GM23338 (cell line): ENCODE measurements at regions not wholly inside any gene's neighbourhood (a gene's known extent, or its start where the extent isn't known, plus 50 kb on each side); places are given as distances from the start of the nearest gene placed in this dataset.

Source experiments
- ATAC-seq: fragments of 200-7000 bp; cut with Tn5 transposase; 3 replicates; pipeline ENCODE4 v1.9.1; 2020
- DNase-seq: peaks from one replicate; pipeline ENCODE4 v3.0.0-alpha.2; 2015; ENCODE audit warnings: low spot score
- H2AFZ ChIP-seq: fragments of 200-600 bp; sonication (generic); 2 replicates; pipeline ENCODE4 v1.8.0; 2016; ENCODE audit warnings: antibody characterized with exemption, mild to moderate bottlenecking, moderate library complexity
- H3F3A ChIP-seq: fragments of 200-600 bp; sonication (generic); replicated peaks from 2 replicates; pipeline ENCODE4 v1.8.0; 2017; ENCODE audit warnings: antibody characterized with exemption, mixed run types, low read depth
- H3K27ac ChIP-seq: fragments of 200-600 bp; sonication (generic); 2 replicates; pipeline ENCODE4 v1.6.1; 2016; ENCODE audit warnings: low read depth
- H3K27me3 ChIP-seq: fragments of 200-600 bp; sonication (generic); 2 replicates; pipeline ENCODE4 v1.8.0; 2016; ENCODE audit warnings: mild to moderate bottlenecking, mixed run types, moderate library complexity; ENCODE audit not compliant: insufficient read depth
- H3K36me3 ChIP-seq: fragments of 200-600 bp; sonication (generic); 2 replicates; pipeline ENCODE4 v1.8.0; 2016; ENCODE audit warnings: mild to moderate bottlenecking; ENCODE audit not compliant: insufficient read depth
- H3K4me1 ChIP-seq: fragments of 200-600 bp; sonication (generic); 2 replicates; pipeline ENCODE4 v1.8.0; 2016; ENCODE audit warnings: mild to moderate bottlenecking, moderate library complexity; ENCODE audit not compliant: insufficient read depth
- H3K4me2 ChIP-seq: fragments of 200-600 bp; sonication (generic); 2 replicates; pipeline ENCODE4 v1.7.1; 2017; ENCODE audit warnings: mixed run types
- H3K4me3 ChIP-seq: fragments of 200-600 bp; sonication (generic); 2 replicates; pipeline ENCODE4 v1.6.1; 2016; ENCODE audit warnings: mixed run types
- H3K79me2 ChIP-seq: fragments of 200-600 bp; sonication (generic); replicated peaks from 2 replicates; pipeline ENCODE4 v1.8.0; 2017; ENCODE audit warnings: mild to moderate bottlenecking; ENCODE audit not compliant: insufficient read depth
- H3K9me2 ChIP-seq: fragments of 200-600 bp; sonication (generic); 2 replicates; pipeline ENCODE4 v1.8.0; 2017; ENCODE audit not compliant: insufficient read depth
- H4K20me1 ChIP-seq: fragments of 200-600 bp; sonication (generic); replicated peaks from 2 replicates; pipeline ENCODE4 v1.8.0; 2017; ENCODE audit warnings: mild to moderate bottlenecking; ENCODE audit not compliant: insufficient read depth
- H3K27ac Mint-ChIP-seq: 2 replicates; pipeline ENCODE4 v1.8.0; 2020; ENCODE audit warnings: inconsistent platforms, mild to moderate bottlenecking, moderate library complexity, mixed read lengths
- H3K27me3 Mint-ChIP-seq: 3 replicates; pipeline ENCODE4 v1.8.0; 2022; ENCODE audit warnings: low read depth, mild to moderate bottlenecking, moderate library complexity, mixed read lengths, inconsistent platforms; ENCODE audit not compliant: insufficient read depth, poor library complexity
- H3K36me3 Mint-ChIP-seq: 3 replicates; pipeline ENCODE4 v1.8.0; 2021; ENCODE audit warnings: low read depth, mild to moderate bottlenecking, inconsistent platforms, moderate library complexity, mixed read lengths
- H3K4me1 Mint-ChIP-seq: 3 replicates; pipeline ENCODE4 v1.8.0; 2020; ENCODE audit warnings: mild to moderate bottlenecking, inconsistent platforms, mixed read lengths
- H3K4me3 Mint-ChIP-seq: 3 replicates; pipeline ENCODE4 v1.8.0; 2021; ENCODE audit warnings: moderate library complexity, mild to moderate bottlenecking, inconsistent platforms, mixed read lengths
- H3K9me3 Mint-ChIP-seq: 3 replicates; pipeline ENCODE4 v1.8.0; 2020; ENCODE audit warnings: moderate library complexity, mild to moderate bottlenecking, inconsistent platforms, mixed read lengths
- CREB1 ChIP-seq: fragments of 250-450 bp; sonication (Bioruptor Pico); IDR thresholded peaks from 2 replicates; pipeline ENCODE4 v1.5.0; 2020; ENCODE audit warnings: low read depth, mild to moderate bottlenecking, moderate library complexity
- ETS1 ChIP-seq: IDR thresholded peaks from 2 replicates; pipeline ENCODE4 v1.6.1; 2016; ENCODE audit warnings: antibody characterized with exemption
- EZH2 ChIP-seq: fragments of 200-600 bp; sonication (generic); IDR thresholded peaks from one replicate; pipeline ENCODE4 v1.8.0; 2017; ENCODE audit warnings: antibody characterized with exemption, mild to moderate bottlenecking, low read depth; ENCODE audit not compliant: unreplicated experiment
- EZH2phosphoT487 ChIP-seq: fragments of 200-600 bp; sonication (generic); IDR thresholded peaks from one replicate; pipeline ENCODE4 v1.8.1; 2018; ENCODE audit warnings: antibody characterized with exemption; ENCODE audit not compliant: unreplicated experiment
- JUNB ChIP-seq: IDR thresholded peaks from one replicate; pipeline ENCODE4 v1.6.1; 2016; ENCODE audit warnings: antibody characterized with exemption; ENCODE audit not compliant: unreplicated experiment
- NANOG ChIP-seq: IDR thresholded peaks from 2 replicates; pipeline ENCODE4 v1.6.1; 2016; ENCODE audit warnings: antibody characterized with exemption, borderline replicate concordance
- POLR2AphosphoS5 ChIP-seq: IDR thresholded peaks from 2 replicates; pipeline ENCODE4 v1.6.1; 2016; ENCODE audit warnings: antibody characterized with exemption, low read depth
- REST ChIP-seq: IDR thresholded peaks from one replicate; pipeline ENCODE4 v1.6.1; 2018; ENCODE audit warnings: antibody characterized with exemption; ENCODE audit not compliant: unreplicated experiment
- STAT1 ChIP-seq: IDR thresholded peaks from one replicate; pipeline ENCODE4 v1.6.1; 2016; ENCODE audit warnings: antibody characterized with exemption; ENCODE audit not compliant: unreplicated experiment
- ZNF114 ChIP-seq: fragments of 250-450 bp; sonication (Bioruptor Pico); IDR thresholded peaks from 2 replicates; pipeline ENCODE4 v1.5.0; 2020; ENCODE audit warnings: mild to moderate bottlenecking, moderate library complexity
- ZNF331 ChIP-seq: fragments of 250-450 bp; sonication (Bioruptor Pico); IDR thresholded peaks from 2 replicates; pipeline ENCODE4 v1.5.0; 2020; ENCODE audit warnings: low read depth, mild to moderate bottlenecking, moderate library complexity
- TF ChIP-seq, protein P1 (sequence below), 2 experiments: fragments of 200-600 bp in 1 of 2; sonication (generic) in 1 of 2; conservative IDR thresholded peaks; 2 replicates each; pipeline versions ENCODE4 v1.5.1 to v1.6.1; 2016 to 2017; ENCODE audit warnings: antibody characterized with exemption in 2 of 2, low read depth in 2 of 2, mild to moderate bottlenecking in 2 of 2, moderate library complexity in 1 of 2
- TF ChIP-seq, protein P2 (sequence below): fragments of 250-450 bp; sonication (Bioruptor Pico); IDR thresholded peaks from 2 replicates; pipeline ENCODE4 v1.5.0; 2020; ENCODE audit warnings: mild to moderate bottlenecking, moderate library complexity

DNA sequence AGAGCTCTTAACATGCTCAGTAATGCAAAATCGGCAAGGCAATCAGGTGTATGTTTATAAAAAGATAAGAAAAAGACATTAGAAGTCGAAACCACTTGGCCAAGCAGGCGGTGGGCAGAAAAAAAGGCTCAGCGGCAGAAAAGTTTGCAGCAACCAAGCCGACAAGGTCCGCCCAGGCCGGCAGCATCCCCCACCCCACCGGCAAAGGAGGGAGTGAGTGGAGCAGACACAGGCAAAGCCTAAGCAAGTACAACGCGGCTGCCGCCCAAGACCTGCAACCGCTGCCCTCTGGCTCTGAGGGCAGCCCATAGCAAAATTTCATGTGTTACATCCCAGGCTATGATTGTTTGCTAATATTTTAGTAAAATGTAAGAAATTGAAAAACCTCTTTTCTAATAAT lies 125.4 kb upstream of the ZCCHC13 start:
- no peak overlapping the region for H3K27ac ChIP-seq
- Mint-ChIP-seq H3K9me3 (no peaks in the 10 kb centered on the region), H3K36me3 (peaks cover 5% of the 10 kb centered on the region; the same call in 1 of the 3 replicates), H3K27ac (no peak overlapping the region), H3K4me1 (peaks cover 15% of the 10 kb centered on the region; the same call in 2 of the 3 replicates), H3K27me3 (no peaks in the 10 kb centered on the region), H3K4me3 (peak overlapping the region; percentile 9; the same call in 1 of the 3 replicates)
- peaks cover 7% of the 10 kb centered on the region; the same call in 1 of the 2 replicates for H3K4me1 ChIP-seq
- H4K20me1 ChIP-seq, result no peaks in the 10 kb centered on the region
- H2AFZ ChIP-seq, result 0 out of 2 replicates have a peak overlapping the region, but pooled peaks have one; percentile 52
- no peaks in the 10 kb centered on the region for H3K9me2 ChIP-seq
- H3K27me3 ChIP-seq, result no peaks in the 10 kb centered on the region
- DNase-seq, result peak; percentile 35
- H3K79me2 ChIP-seq, result no peaks in the 10 kb centered on the region
- TF ChIP-seq CREB1 (no peak), JUNB (no peak), POLR2AphosphoS5 (no peak), NANOG (no peak), ZNF114 (CRISPR knock-in tag) (no peak), EZH2phosphoT487 (no peak), REST (no peak), EZH2 (no peak), ZNF331 (no peak), ETS1 (no peak), STAT1 (no peak)
- TF ChIP-seq, protein P1, sequence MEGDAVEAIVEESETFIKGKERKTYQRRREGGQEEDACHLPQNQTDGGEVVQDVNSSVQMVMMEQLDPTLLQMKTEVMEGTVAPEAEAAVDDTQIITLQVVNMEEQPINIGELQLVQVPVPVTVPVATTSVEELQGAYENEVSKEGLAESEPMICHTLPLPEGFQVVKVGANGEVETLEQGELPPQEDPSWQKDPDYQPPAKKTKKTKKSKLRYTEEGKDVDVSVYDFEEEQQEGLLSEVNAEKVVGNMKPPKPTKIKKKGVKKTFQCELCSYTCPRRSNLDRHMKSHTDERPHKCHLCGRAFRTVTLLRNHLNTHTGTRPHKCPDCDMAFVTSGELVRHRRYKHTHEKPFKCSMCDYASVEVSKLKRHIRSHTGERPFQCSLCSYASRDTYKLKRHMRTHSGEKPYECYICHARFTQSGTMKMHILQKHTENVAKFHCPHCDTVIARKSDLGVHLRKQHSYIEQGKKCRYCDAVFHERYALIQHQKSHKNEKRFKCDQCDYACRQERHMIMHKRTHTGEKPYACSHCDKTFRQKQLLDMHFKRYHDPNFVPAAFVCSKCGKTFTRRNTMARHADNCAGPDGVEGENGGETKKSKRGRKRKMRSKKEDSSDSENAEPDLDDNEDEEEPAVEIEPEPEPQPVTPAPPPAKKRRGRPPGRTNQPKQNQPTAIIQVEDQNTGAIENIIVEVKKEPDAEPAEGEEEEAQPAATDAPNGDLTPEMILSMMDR (conservative IDR thresholded peaks at IDR 0.05; ENCODE audit: low read depth in 2 of 2), result no peak
- TF ChIP-seq, protein P2, sequence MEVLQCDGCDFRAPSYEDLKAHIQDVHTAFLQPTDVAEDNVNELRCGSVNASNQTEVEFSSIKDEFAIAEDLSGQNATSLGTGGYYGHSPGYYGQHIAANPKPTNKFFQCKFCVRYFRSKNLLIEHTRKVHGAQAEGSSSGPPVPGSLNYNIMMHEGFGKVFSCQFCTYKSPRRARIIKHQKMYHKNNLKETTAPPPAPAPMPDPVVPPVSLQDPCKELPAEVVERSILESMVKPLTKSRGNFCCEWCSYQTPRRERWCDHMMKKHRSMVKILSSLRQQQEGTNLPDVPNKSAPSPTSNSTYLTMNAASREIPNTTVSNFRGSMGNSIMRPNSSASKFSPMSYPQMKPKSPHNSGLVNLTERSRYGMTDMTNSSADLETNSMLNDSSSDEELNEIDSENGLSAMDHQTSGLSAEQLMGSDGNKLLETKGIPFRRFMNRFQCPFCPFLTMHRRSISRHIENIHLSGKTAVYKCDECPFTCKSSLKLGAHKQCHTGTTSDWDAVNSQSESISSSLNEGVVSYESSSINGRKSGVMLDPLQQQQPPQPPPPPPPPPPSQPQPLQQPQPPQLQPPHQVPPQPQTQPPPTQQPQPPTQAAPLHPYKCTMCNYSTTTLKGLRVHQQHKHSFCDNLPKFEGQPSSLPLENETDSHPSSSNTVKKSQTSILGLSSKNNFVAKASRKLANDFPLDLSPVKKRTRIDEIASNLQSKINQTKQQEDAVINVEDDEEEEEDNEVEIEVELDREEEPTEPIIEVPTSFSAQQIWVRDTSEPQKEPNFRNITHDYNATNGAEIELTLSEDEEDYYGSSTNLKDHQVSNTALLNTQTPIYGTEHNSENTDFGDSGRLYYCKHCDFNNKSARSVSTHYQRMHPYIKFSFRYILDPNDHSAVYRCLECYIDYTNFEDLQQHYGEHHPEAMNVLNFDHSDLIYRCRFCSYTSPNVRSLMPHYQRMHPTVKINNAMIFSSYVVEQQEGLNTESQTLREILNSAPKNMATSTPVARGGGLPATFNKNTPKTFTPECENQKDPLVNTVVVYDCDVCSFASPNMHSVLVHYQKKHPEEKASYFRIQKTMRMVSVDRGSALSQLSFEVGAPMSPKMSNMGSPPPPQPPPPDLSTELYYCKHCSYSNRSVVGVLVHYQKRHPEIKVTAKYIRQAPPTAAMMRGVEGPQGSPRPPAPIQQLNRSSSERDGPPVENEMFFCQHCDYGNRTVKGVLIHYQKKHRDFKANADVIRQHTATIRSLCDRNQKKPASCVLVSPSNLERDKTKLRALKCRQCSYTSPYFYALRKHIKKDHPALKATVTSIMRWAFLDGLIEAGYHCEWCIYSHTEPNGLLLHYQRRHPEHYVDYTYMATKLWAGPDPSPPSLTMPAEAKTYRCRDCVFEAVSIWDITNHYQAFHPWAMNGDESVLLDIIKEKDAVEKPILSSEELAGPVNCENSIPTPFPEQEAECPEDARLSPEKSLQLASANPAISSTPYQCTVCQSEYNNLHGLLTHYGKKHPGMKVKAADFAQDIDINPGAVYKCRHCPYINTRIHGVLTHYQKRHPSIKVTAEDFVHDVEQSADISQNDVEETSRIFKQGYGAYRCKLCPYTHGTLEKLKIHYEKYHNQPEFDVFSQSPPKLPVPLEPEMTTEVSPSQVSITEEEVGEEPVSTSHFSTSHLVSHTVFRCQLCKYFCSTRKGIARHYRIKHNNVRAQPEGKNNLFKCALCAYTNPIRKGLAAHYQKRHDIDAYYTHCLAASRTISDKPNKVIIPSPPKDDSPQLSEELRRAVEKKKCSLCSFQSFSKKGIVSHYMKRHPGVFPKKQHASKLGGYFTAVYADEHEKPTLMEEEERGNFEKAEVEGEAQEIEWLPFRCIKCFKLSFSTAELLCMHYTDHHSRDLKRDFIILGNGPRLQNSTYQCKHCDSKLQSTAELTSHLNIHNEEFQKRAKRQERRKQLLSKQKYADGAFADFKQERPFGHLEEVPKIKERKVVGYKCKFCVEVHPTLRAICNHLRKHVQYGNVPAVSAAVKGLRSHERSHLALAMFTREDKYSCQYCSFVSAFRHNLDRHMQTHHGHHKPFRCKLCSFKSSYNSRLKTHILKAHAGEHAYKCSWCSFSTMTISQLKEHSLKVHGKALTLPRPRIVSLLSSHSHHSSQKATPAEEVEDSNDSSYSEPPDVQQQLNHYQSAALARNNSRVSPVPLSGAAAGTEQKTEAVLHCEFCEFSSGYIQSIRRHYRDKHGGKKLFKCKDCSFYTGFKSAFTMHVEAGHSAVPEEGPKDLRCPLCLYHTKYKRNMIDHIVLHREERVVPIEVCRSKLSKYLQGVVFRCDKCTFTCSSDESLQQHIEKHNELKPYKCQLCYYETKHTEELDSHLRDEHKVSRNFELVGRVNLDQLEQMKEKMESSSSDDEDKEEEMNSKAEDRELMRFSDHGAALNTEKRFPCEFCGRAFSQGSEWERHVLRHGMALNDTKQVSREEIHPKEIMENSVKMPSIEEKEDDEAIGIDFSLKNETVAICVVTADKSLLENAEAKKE (CRISPR knock-in tag), result no peak
- peak; percentile 97 for ATAC-seq
- no peak overlapping the region for H3K4me3 ChIP-seq
- no peaks in the 10 kb centered on the region for H3F3A ChIP-seq
- peak overlapping the region; percentile 51; the same call in 1 of the 2 replicates for H3K4me2 ChIP-seq
- no peaks in the 10 kb centered on the region for H3K36me3 ChIP-seq
